Glutamatergic neuron (in vitro differentiated cells): ENCODE measurements at regions not wholly inside any gene's neighbourhood (a gene's known extent, or its start where the extent isn't known, plus 50 kb on each side); places are given as distances from the start of the nearest gene placed in this dataset.

Experiments
- DNase-seq: peaks from one replicate; pipeline ENCODE4 v3.0.0; 2022
- H3K27ac Mint-ChIP-seq: one replicate; pipeline ENCODE4 v1.8.0; 2020; ENCODE audit warnings: mild to moderate bottlenecking, mixed read lengths, inconsistent platforms; ENCODE audit not compliant: unreplicated experiment
- H3K27me3 Mint-ChIP-seq: one replicate; pipeline ENCODE4 v1.8.0; 2020; ENCODE audit warnings: mild to moderate bottlenecking, moderate library complexity, mixed read lengths, inconsistent platforms; ENCODE audit not compliant: unreplicated experiment
- H3K36me3 Mint-ChIP-seq: one replicate; pipeline ENCODE4 v1.8.0; 2020; ENCODE audit warnings: mild to moderate bottlenecking, mixed read lengths, inconsistent platforms; ENCODE audit not compliant: unreplicated experiment
- H3K4me1 Mint-ChIP-seq: one replicate; pipeline ENCODE4 v1.8.0; 2020; ENCODE audit warnings: mild to moderate bottlenecking, low read depth, mixed read lengths, inconsistent platforms; ENCODE audit not compliant: unreplicated experiment
- H3K4me3 Mint-ChIP-seq: one replicate; pipeline ENCODE4 v1.8.0; 2020; ENCODE audit warnings: mild to moderate bottlenecking, mixed read lengths, inconsistent platforms; ENCODE audit not compliant: unreplicated experiment
- H3K9me3 Mint-ChIP-seq: one replicate; pipeline ENCODE4 v1.8.0; 2020; ENCODE audit warnings: mild to moderate bottlenecking, moderate library complexity, mixed read lengths, inconsistent platforms; ENCODE audit not compliant: unreplicated experiment
- CTCF ChIP-seq: fragments of 200-600 bp; sonication (generic); IDR thresholded peaks from one replicate; pipeline ENCODE4 v1.5.0; 2021; ENCODE audit not compliant: partially characterized antibody, unreplicated experiment

DNA sequence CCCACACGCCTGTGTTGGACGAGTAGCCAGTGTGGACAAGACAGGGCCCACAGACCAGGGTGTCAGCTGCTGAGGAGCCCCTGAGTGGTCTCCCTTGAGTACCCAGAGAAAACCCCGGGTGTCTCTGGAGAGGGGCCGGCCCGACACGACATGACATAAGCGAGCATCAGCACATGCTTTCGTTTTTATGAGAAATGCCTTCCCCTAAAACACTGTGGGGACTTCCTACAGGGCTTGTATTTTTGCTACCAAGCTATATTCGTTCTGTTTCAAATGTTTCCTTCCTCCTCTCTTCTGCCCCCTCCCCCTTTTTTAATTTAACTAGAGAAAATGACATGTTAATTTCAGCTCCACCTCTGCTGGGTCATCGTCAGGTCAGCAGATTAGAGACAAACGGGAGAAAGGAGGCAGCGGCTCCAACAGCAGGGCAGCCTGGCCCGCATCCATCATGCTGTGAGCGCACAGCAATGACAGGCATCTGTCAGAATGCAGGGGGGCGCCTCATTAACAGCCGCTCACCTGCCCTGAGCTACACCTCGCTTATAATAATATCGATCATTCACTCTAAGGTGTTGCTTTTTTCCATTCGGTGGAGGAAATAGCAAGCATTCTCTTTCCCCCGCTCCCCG lies 286.2 kb downstream of the ZNF516 start:
- H3K4me3 Mint-ChIP-seq, result no peak overlapping the region
- H3K4me1 Mint-ChIP-seq, result peaks cover 12% of the 10 kb centered on the region
- H3K27me3 Mint-ChIP-seq, result peaks cover 2% of the 10 kb centered on the region
- H3K36me3 Mint-ChIP-seq, result no peaks in the 10 kb centered on the region
- no peak for TF ChIP-seq CTCF
- no peaks in the 10 kb centered on the region for H3K9me3 Mint-ChIP-seq
- no peak for DNase-seq
- no peak overlapping the region for H3K27ac Mint-ChIP-seq

DNA sequence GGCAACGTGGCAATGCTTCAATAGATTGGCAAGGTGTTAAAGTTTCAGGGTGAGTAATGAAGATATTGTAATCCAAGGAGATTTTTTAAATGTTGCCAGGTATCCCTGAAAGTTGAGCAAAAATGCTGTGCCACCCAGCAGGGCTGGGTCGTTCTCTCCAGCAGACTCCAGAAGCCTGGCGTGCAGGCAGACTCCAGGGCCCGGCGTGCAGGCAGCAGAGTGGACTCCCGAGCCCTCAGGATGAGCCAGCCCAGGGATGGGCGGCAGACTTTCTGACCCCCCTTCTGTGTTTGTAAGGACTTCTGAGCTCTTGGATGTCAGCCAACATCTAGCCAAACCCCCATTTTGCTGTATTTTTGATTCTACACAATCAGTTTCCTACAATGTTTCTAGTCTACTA lies 289.1 kb downstream of the ZNF516 start:
- Mint-ChIP-seq H3K27me3 (peaks cover 2% of the 10 kb centered on the region), H3K27ac (no peak overlapping the region), H3K4me3 (no peak overlapping the region), H3K9me3 (no peaks in the 10 kb centered on the region), H3K4me1 (no peaks in the 10 kb centered on the region), H3K36me3 (no peaks in the 10 kb centered on the region)
- DNase-seq, result no peak
- TF ChIP-seq CTCF, result no peak

GRCh38 chr18:76203552-76203951 lies 291.5 kb downstream of the ZNF516 start:
- Mint-ChIP-seq H3K9me3 (no peaks in the 10 kb centered on the region), H3K27ac (no peak overlapping the region), H3K36me3 (no peaks in the 10 kb centered on the region), H3K4me1 (no peaks in the 10 kb centered on the region), H3K4me3 (no peak overlapping the region), H3K27me3 (no peaks in the 10 kb centered on the region)
- DNase-seq, result no peak
- TF ChIP-seq CTCF, result no peak

DNA sequence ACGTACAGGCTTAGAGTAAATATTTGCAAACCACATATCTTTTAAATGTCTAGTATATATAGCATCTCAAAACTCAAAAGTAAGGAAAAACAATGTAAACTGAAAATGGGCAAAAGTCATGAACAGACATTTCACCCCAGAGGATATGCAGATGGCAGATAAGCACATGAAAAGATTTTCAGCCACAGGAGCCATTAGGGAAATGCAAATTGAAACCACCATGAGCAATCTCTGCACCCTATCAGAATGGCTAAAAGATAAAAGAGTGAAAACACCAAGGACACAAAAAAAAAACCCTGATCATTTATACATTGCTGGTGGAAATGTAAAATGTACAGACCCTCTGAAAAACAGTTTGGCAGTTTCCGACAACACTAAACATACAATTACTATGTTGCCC lies 292.7 kb downstream of the ZNF516 start:
- Mint-ChIP-seq H3K4me3 (no peak overlapping the region), H3K27ac (no peak overlapping the region), H3K9me3 (no peaks in the 10 kb centered on the region), H3K27me3 (no peaks in the 10 kb centered on the region), H3K4me1 (no peaks in the 10 kb centered on the region), H3K36me3 (no peaks in the 10 kb centered on the region)
- DNase-seq, result no peak
- no peak for TF ChIP-seq CTCF

- H3K27me3 Mint-ChIP-seq, result no peaks in the 10 kb centered on the region
- no peaks in the 10 kb centered on the region for H3K4me1 Mint-ChIP-seq
- H3K36me3 Mint-ChIP-seq, result peaks cover 6% of the 10 kb centered on the region
- no peak overlapping the region for H3K4me3 Mint-ChIP-seq
- no peak overlapping the region for H3K27ac Mint-ChIP-seq
- peaks cover 2% of the 10 kb centered on the region for H3K9me3 Mint-ChIP-seq
- no peak for DNase-seq
- TF ChIP-seq CTCF, result no peak
Observed at GRCh38 chr18:76195601-76196000, 299.4 kb downstream of the ZNF516 start.
